ENCODE measurements at regions not wholly inside any gene's neighbourhood (a gene's known extent, or its start where the extent isn't known, plus 50 kb on each side); places are given as distances from the start of the nearest gene placed in this dataset.
A peak's percentile ranks its signal among the peaks of the same experiment; 100 is the strongest.

- no peak for TF ChIP-seq CGGBP1 (CRISPR knock-in tag; IDR thresholded peaks at IDR 0.05)
- TF ChIP-seq MAFK (IDR thresholded peaks at IDR 0.05; ENCODE audit: low read length) = peak; percentile 80
- TF ChIP-seq MAFG (tag; conservative IDR thresholded peaks at IDR 0.05) = peak; percentile 70
- TF ChIP-seq ZFP36 (IDR thresholded peaks at IDR 0.05; ENCODE audit: low read depth, low read length, partially characterized antibody) = no peak
- TF ChIP-seq ZNF316 (IDR thresholded peaks at IDR 0.05) = peak; percentile 95
- TF ChIP-seq E2F1 (CRISPR knock-in tag; IDR thresholded peaks at IDR 0.05) = no peak
- TF ChIP-seq POU5F1 (IDR thresholded peaks at IDR 0.05; ENCODE audit: borderline replicate concordance, low read depth, low read length, partially characterized antibody) = no peak
Measured at GRCh38 chr2:185511925-185512324, 226.7 kb upstream of the FSIP2 start (continued).

- DNase-seq (ENCODE audit: extremely low read depth in 1 of 4, low spot score in 3 of 4) = no peak
- Histone ChIP-seq H3K9ac (ENCODE audit: insufficient read depth in 1 of 2, low read depth in 2 of 2, low read length in 2 of 2) (no peak overlapping the region), H3K27me3 (ENCODE audit: control insufficient read depth in 2 of 2, insufficient read depth in 2 of 2, low read length in 2 of 2) (no peaks in the 10 kb centered on the region), H3K9me1 (ENCODE audit: control insufficient read depth, insufficient read depth, low read length) (no peaks in the 10 kb centered on the region), H3K4me3 (no peak overlapping the region), H3K79me2 (ENCODE audit: control insufficient read depth, insufficient read depth, low read length) (no peaks in the 10 kb centered on the region), H3K27ac (ENCODE audit: extremely low read depth, low read depth, low read length) (no peak overlapping the region), H4K20me1 (replicated peaks; ENCODE audit: control insufficient read depth, insufficient read depth, low read length) (no peaks in the 10 kb centered on the region), H3K4me2 (ENCODE audit: insufficient read depth, low read length) (no peak overlapping the region), H3K36me3 (ENCODE audit: control insufficient read depth, insufficient read depth, low read length) (no peaks in the 10 kb centered on the region), H2AFZ (ENCODE audit: low read depth, low read length) (no peak overlapping the region), H3K4me1 (replicated peaks in 1 of 2; ENCODE audit: control insufficient read depth in 2 of 2, insufficient read depth in 2 of 2, low read length in 2 of 2) (no peaks in the 10 kb centered on the region), H3K9me3 (replicated peaks; ENCODE audit: control insufficient read depth, insufficient read depth, low read depth, low read length) (no peaks in the 10 kb centered on the region)
- CTCF ChIA-PET (ENCODE audit: low intra/inter-chr PET ratio) = no interaction called here
- intact Hi-C loops (cut with micrococcal nuclease) = no loop called here
- POLR2A ChIA-PET = no interaction called here
- WGBS (ENCODE audit: insufficient coverage, low coverage, missing lambda C conversion rate) = 2% methylated on average over 6 of the region's 6 CpGs
- ATAC-seq = no peak
- no TSS peak for BruUV-seq (replicated peaks)
- no peak for FAIRE-seq
- in situ Hi-C loops (cut with MboI) = no loop called here
- TF ChIP-seq RBM17 (IDR thresholded peaks at IDR 0.05; ENCODE audit: borderline replicate concordance, low read depth, low read length) = no peak
- no peak for TF ChIP-seq KLF1 (tag; IDR thresholded peaks at IDR 0.05)
- TF ChIP-seq XRCC3 (IDR thresholded peaks at IDR 0.05) = no peak
Measured at GRCh38 chr2:185522472-185522871, 216.1 kb upstream of the FSIP2 start.
